ENCODE measurements at regions not wholly inside any gene's neighbourhood (a gene's known extent, or its start where the extent isn't known, plus 50 kb on each side); places are given as distances from the start of the nearest gene placed in this dataset.
"Not testable (repeated sequence)": the region's sequence is repeated elsewhere in the genome, so short reads cannot be mapped to it uniquely, and the experiment has no call there.

GRCh38 chr1:170811013-170811412 lies 124.3 kb upstream of the MROH9 start:
- CTCF ChIA-PET: not testable (repeated sequence)

GRCh38 chr1:170819781-170820180 lies 115.6 kb upstream of the MROH9 start:
- Histone ChIP-seq H3K9me2 (ENCODE audit: insufficient read depth) (no peaks in the 10 kb centered on the region), H3K4me3 (replicated peaks in 1 of 2; ENCODE audit: low read depth in 1 of 2, low read length in 2 of 2) (no peak overlapping the region), H3K36me3 (ENCODE audit: control insufficient read depth in 1 of 2, insufficient read depth in 2 of 2, low read length in 2 of 2) (no peaks in the 10 kb centered on the region), H3K9me3 (ENCODE audit: control insufficient read depth in 1 of 2, insufficient read depth in 1 of 2, low read depth in 1 of 2, low read length in 2 of 2) (no peaks in the 10 kb centered on the region), H3K4me2 (ENCODE audit: low read length) (no peak overlapping the region), H3K79me2 (ENCODE audit: insufficient read depth, low read length) (no peaks in the 10 kb centered on the region), H3K4me1 (ENCODE audit: control insufficient read depth in 1 of 2, insufficient read depth in 2 of 2, low read length in 2 of 2) (no peaks in the 10 kb centered on the region), H3K27me3 (ENCODE audit: insufficient read depth, low read length) (no peaks in the 10 kb centered on the region), H4K20me1 (ENCODE audit: insufficient read depth) (no peaks in the 10 kb centered on the region), H3K9ac (ENCODE audit: low read length) (no peak overlapping the region), H3K27ac (ENCODE audit: low read depth, low read length) (no peak overlapping the region), H2AFZ (ENCODE audit: low read depth, low read length, poor library complexity, severe bottlenecking) (no peak overlapping the region)
- no TSS peak for BruUV-seq (replicated peaks)
- DNase-seq (ENCODE audit: low read depth, low spot score): no peak
- ATAC-seq: no peak
- no peak for TF ChIP-seq SRF (IDR thresholded peaks at IDR 0.05; ENCODE audit: low read depth)
- TF ChIP-seq FOSL1 (IDR thresholded peaks at IDR 0.05; ENCODE audit: low read depth): no peak
- TF ChIP-seq POLR2A (IDR thresholded peaks at IDR 0.05; ENCODE audit: borderline replicate concordance, extremely low read depth, insufficient read depth, insufficient read length): no peak
- no peak for TF ChIP-seq RAD21 (IDR thresholded peaks at IDR 0.05; ENCODE audit: low read depth)
- no peak for TF ChIP-seq JUND (IDR thresholded peaks at IDR 0.05)
- TF ChIP-seq ELF1 (IDR thresholded peaks at IDR 0.05; ENCODE audit: borderline replicate concordance, low read depth): no peak
- TF ChIP-seq SP1 (IDR thresholded peaks at IDR 0.05; ENCODE audit: low read depth): no peak
- TF ChIP-seq EZH2 (IDR thresholded peaks at IDR 0.05): no peak
- TF ChIP-seq TCF7L2 (IDR thresholded peaks at IDR 0.05; ENCODE audit: borderline replicate concordance, extremely low read depth, insufficient read depth, insufficient read length): no peak
- no peak for TF ChIP-seq ZNF274 (IDR thresholded peaks at IDR 0.05; ENCODE audit: low read depth, low read length)
- no peak for TF ChIP-seq YY1 (IDR thresholded peaks at IDR 0.05; ENCODE audit: extremely low read depth, insufficient replicate concordance, low read depth, low read length)
- TF ChIP-seq SIN3A (IDR thresholded peaks at IDR 0.05; ENCODE audit: low read depth): no peak
- TF ChIP-seq CTCF (IDR thresholded peaks at IDR 0.05 in 2 of 3, conservative IDR thresholded peaks at IDR 0.05 in 1 of 3; ENCODE audit: borderline replicate concordance in 1 of 3, insufficient read depth in 1 of 3, low read depth in 2 of 3, low read length in 2 of 3): no peak
- RAD21 ChIA-PET (ENCODE audit: low non-redundant PET in 1 of 2, low total read pairs in 2 of 2, uncharacterized antibody in 2 of 2, unreplicated experiment in 2 of 2): no interaction called here
- POLR2A ChIA-PET: no interaction called here
- CTCF ChIA-PET: no interaction called here
- intact Hi-C loops (cut with micrococcal nuclease): loop anchor here (1.0 kb wide), 1 partner anchor 12 kb away; no protein-coding TSS in a partner anchor

More at GRCh38 chr1:170811013-170811412, 124.3 kb upstream of the MROH9 start:
- H3K27me3 ChIP-seq (ENCODE audit: insufficient read depth, low read length); H3K9ac ChIP-seq (ENCODE audit: low read length); ATAC-seq; H3K27ac ChIP-seq (ENCODE audit: low read depth, low read length); intact Hi-C loops (cut with micrococcal nuclease); H3K9me2 ChIP-seq (ENCODE audit: insufficient read depth); H3K4me2 ChIP-seq (ENCODE audit: low read length); H3K4me3 ChIP-seq (replicated peaks in 1 of 2; ENCODE audit: low read depth in 1 of 2, low read length in 2 of 2); H3K79me2 ChIP-seq (ENCODE audit: insufficient read depth, low read length); RAD21 ChIA-PET (ENCODE audit: low non-redundant PET in 1 of 2, low total read pairs in 2 of 2, uncharacterized antibody in 2 of 2, unreplicated experiment in 2 of 2); H2AFZ ChIP-seq (ENCODE audit: low read depth, low read length, poor library complexity, severe bottlenecking); H4K20me1 ChIP-seq (ENCODE audit: insufficient read depth); DNase-seq (ENCODE audit: low read depth, low spot score); H3K9me3 ChIP-seq (ENCODE audit: control insufficient read depth in 1 of 2, insufficient read depth in 1 of 2, low read depth in 1 of 2, low read length in 2 of 2); BruUV-seq (replicated peaks); POLR2A ChIA-PET; H3K36me3 ChIP-seq (ENCODE audit: control insufficient read depth in 1 of 2, insufficient read depth in 2 of 2, low read length in 2 of 2): not testable (repeated sequence)
- peaks cover 0 to 16% of the 10 kb centered on the region in 2 experiments; a peak in 2 of 4 replicates for H3K4me1 ChIP-seq (ENCODE audit: control insufficient read depth in 1 of 2, insufficient read depth in 2 of 2, low read length in 2 of 2)
